Kidney tubule cell (primary cell): ENCODE measurements at regions not wholly inside any gene's neighbourhood (a gene's known extent, or its start where the extent isn't known, plus 50 kb on each side); places are given as distances from the start of the nearest gene placed in this dataset.
A peak's percentile ranks its signal among the peaks of the same experiment; 100 is the strongest.

ENCODE experiments used
- DNase-seq: peaks from one replicate; pipeline ENCODE4 v3.0.0-alpha.2; 2018; ENCODE audit warnings: low spot score

GRCh38 chr9:21670374-21670773 is 132.1 kb upstream of the MTAP start:
- no peak for DNase-seq

- DNase-seq, result no peak
Observed at GRCh38 chr9:21672140-21672539, 130.3 kb upstream of the MTAP start.

GRCh38 chr9:21672761-21673160 is 129.7 kb upstream of the MTAP start:
- no peak for DNase-seq

- no peak for DNase-seq
Observed at GRCh38 chr9:21674894-21675293, 127.5 kb upstream of the MTAP start.

- no peak for DNase-seq
Observed at GRCh38 chr9:21677387-21677786, 125.0 kb upstream of the MTAP start.

- DNase-seq, result peak; percentile 80
Observed at GRCh38 chr9:21677834-21678233, 124.6 kb upstream of the MTAP start.

GRCh38 chr9:21679432-21679831 is 123.0 kb upstream of the MTAP start:
- peak; percentile 30 for DNase-seq

GRCh38 chr9:21680590-21680989 is 121.8 kb upstream of the MTAP start:
- DNase-seq, result no peak

GRCh38 chr9:21681641-21682040 is 120.8 kb upstream of the MTAP start:
- DNase-seq, result peak; percentile 95

GRCh38 chr9:21682381-21682780 is 120.1 kb upstream of the MTAP start:
- no peak for DNase-seq

- DNase-seq, result peak; percentile 91
Observed at GRCh38 chr9:21682981-21683380, 119.5 kb upstream of the MTAP start.

- no peak for DNase-seq
Observed at GRCh38 chr9:21683484-21684175, 118.8 kb upstream of the MTAP start.

- DNase-seq, result peak; percentile 29
Observed at GRCh38 chr9:21684231-21684630, 118.2 kb upstream of the MTAP start.

GRCh38 chr9:21684831-21685362 is 117.5 kb upstream of the MTAP start:
- peak; percentile 99 for DNase-seq

GRCh38 chr9:21685502-21685901 is 116.9 kb upstream of the MTAP start:
- no peak for DNase-seq

- DNase-seq, result no peak
Observed at GRCh38 chr9:21686738-21687137, 115.7 kb upstream of the MTAP start.

GRCh38 chr9:21687351-21687750 is 115.1 kb upstream of the MTAP start:
- no peak for DNase-seq

- peak; percentile 71 for DNase-seq
Observed at GRCh38 chr9:21688108-21689102, 114.0 kb upstream of the MTAP start.

- no peak for DNase-seq
Observed at GRCh38 chr9:21689854-21690253, 112.6 kb upstream of the MTAP start.

- no peak for DNase-seq
Observed at GRCh38 chr9:21690561-21690960, 111.9 kb upstream of the MTAP start.

- DNase-seq, result no peak
Observed at GRCh38 chr9:21692390-21692789, 110.0 kb upstream of the MTAP start.

GRCh38 chr9:21694424-21694823 is 108.0 kb upstream of the MTAP start:
- no peak for DNase-seq

- no peak for DNase-seq
Observed at GRCh38 chr9:21695443-21695842, 107.0 kb upstream of the MTAP start.
